GM19025 (cell line): ENCODE measurements at regions not wholly inside any gene's neighbourhood (a gene's known extent, or its start where the extent isn't known, plus 50 kb on each side); places are given as distances from the start of the nearest gene placed in this dataset.

Source experiments
- ATAC-seq: cut with Tn5 transposase; IDR thresholded peaks from one replicate; pipeline ENCODE4 v1.9.1; 2021; ENCODE audit warnings: mild to moderate bottlenecking, low read depth, moderate library complexity; ENCODE audit not compliant: unreplicated experiment

- no peak for ATAC-seq
Observed at GRCh38 chr9:14560194-14560593, 133.0 kb downstream of the ZDHHC21 start.

- ATAC-seq: no peak
Observed at GRCh38 chr9:14554886-14555285, 138.3 kb downstream of the ZDHHC21 start.

- ATAC-seq: no peak
Observed at GRCh38 chr9:14547245-14548060, 145.8 kb downstream of the ZDHHC21 start.

- no peak for ATAC-seq
Observed at GRCh38 chr9:14546693-14547092, 146.5 kb downstream of the ZDHHC21 start.

GRCh38 chr9:14542071-14542470, 151.2 kb downstream of the ZDHHC21 start:
- no peak for ATAC-seq

GRCh38 chr9:14538526-14538925, 154.7 kb downstream of the ZDHHC21 start:
- ATAC-seq: no peak

GRCh38 chr9:14535161-14535955, 157.9 kb downstream of the ZDHHC21 start:
- no peak for ATAC-seq

- no peak for ATAC-seq
Observed at GRCh38 chr9:14533867-14534640, 159.2 kb downstream of the ZDHHC21 start.

- no peak for ATAC-seq
Observed at GRCh38 chr9:14532456-14533115, 160.6 kb downstream of the ZDHHC21 start.

GRCh38 chr9:14531341-14532269, 161.6 kb downstream of the ZDHHC21 start:
- ATAC-seq: no peak

- no peak for ATAC-seq
Observed at GRCh38 chr9:14530841-14531240, 162.4 kb downstream of the ZDHHC21 start.

- no peak for ATAC-seq
Observed at GRCh38 chr9:14530366-14530765, 162.9 kb downstream of the ZDHHC21 start.

GRCh38 chr9:14529629-14530028, 163.6 kb downstream of the ZDHHC21 start:
- ATAC-seq: no peak

- no peak for ATAC-seq
Observed at GRCh38 chr9:14529054-14529453, 164.2 kb downstream of the ZDHHC21 start.

- no peak for ATAC-seq
Observed at GRCh38 chr9:14526504-14526903, 166.7 kb downstream of the ZDHHC21 start.

GRCh38 chr9:14525856-14526255, 167.4 kb downstream of the ZDHHC21 start:
- ATAC-seq: no peak

GRCh38 chr9:14524873-14525515, 168.2 kb downstream of the ZDHHC21 start:
- no peak for ATAC-seq

- ATAC-seq: no peak
Observed at GRCh38 chr9:14523545-14523944, 169.7 kb downstream of the ZDHHC21 start.
